Esophagus squamous epithelium (tissue), 4 donors: ENCODE measurements at regions not wholly inside any gene's neighbourhood (a gene's known extent, or its start where the extent isn't known, plus 50 kb on each side); places are given as distances from the start of the nearest gene placed in this dataset.

ENCODE experiments used
- POLR2A ChIP-seq, 4 donors: fragments of 450-650 bp; IDR thresholded peaks; one replicate each; pipeline ENCODE4 v1.6.1; 2017; ENCODE audit warnings: antibody characterized with exemption in 4 of 4, mild to moderate bottlenecking in 4 of 4, moderate library complexity in 3 of 4
- TF ChIP-seq, protein P1 (sequence below), 6 experiments: fragments of 450-650 bp in 4 of 6; fragments of 200-600 bp in 2 of 6; sonication (generic) in 2 of 6; IDR thresholded peaks; one replicate each; pipeline ENCODE4 v1.5.1; 2016 to 2019; ENCODE audit warnings: antibody characterized with exemption in 6 of 6, mild to moderate bottlenecking in 4 of 6, moderate library complexity in 4 of 6

GRCh38 chr4:115883847-115884246, 770.4 kb upstream of the NDST4 start:
- no peak for TF ChIP-seq POLR2A (IDR thresholded peaks at IDR 0.05)
- TF ChIP-seq, protein P1, sequence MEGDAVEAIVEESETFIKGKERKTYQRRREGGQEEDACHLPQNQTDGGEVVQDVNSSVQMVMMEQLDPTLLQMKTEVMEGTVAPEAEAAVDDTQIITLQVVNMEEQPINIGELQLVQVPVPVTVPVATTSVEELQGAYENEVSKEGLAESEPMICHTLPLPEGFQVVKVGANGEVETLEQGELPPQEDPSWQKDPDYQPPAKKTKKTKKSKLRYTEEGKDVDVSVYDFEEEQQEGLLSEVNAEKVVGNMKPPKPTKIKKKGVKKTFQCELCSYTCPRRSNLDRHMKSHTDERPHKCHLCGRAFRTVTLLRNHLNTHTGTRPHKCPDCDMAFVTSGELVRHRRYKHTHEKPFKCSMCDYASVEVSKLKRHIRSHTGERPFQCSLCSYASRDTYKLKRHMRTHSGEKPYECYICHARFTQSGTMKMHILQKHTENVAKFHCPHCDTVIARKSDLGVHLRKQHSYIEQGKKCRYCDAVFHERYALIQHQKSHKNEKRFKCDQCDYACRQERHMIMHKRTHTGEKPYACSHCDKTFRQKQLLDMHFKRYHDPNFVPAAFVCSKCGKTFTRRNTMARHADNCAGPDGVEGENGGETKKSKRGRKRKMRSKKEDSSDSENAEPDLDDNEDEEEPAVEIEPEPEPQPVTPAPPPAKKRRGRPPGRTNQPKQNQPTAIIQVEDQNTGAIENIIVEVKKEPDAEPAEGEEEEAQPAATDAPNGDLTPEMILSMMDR (IDR thresholded peaks at IDR 0.05) = no peak
